SU-DHL-6 (cell line): ENCODE measurements at regions not wholly inside any gene's neighbourhood (a gene's known extent, or its start where the extent isn't known, plus 50 kb on each side); places are given as distances from the start of the nearest gene placed in this dataset.

Experiments
- H2AFZ ChIP-seq: fragments of 200-600 bp; sonication (generic); 2 replicates; pipeline ENCODE4 v1.6.1; 2014; ENCODE audit warnings: low read depth, mild to moderate bottlenecking, moderate library complexity, mixed read lengths, antibody characterized with exemption, low read length; ENCODE audit not compliant: severe bottlenecking
- H3F3A ChIP-seq: fragments of 200-600 bp; shearing (Covaris generic); 2 replicates; pipeline ENCODE4 v1.6.0; 2016; ENCODE audit warnings: antibody characterized with exemption, mild to moderate bottlenecking; ENCODE audit not compliant: insufficient read depth
- H3K27ac ChIP-seq: fragments of 200-600 bp; sonication (generic); 2 replicates; pipeline ENCODE4 v1.5.1; 2016; ENCODE audit warnings: low read depth, mild to moderate bottlenecking, low read length, moderate library complexity, mixed read lengths
- H3K27me3 ChIP-seq: fragments of 200-600 bp; sonication (generic), shearing (Covaris generic); 2 replicates; pipeline ENCODE4 v1.6.0; 2014; ENCODE audit warnings: mild to moderate bottlenecking, low read length
- H3K36me3 ChIP-seq: fragments of 200-600 bp; sonication (generic); 2 replicates; pipeline ENCODE4 v1.6.1; 2014; ENCODE audit warnings: mild to moderate bottlenecking, low read length, mixed read lengths
- H3K4me2 ChIP-seq: fragments of 300-600, 200-600 bp; shearing (Covaris generic), sonication (generic); 2 replicates; pipeline ENCODE4 v1.6.0; 2014; ENCODE audit warnings: low read length, low read depth, mild to moderate bottlenecking; ENCODE audit not compliant: poor library complexity, severe bottlenecking
- H3K4me3 ChIP-seq: fragments of 200-600 bp; sonication (generic); 2 replicates; pipeline ENCODE4 v1.5.1; 2014; ENCODE audit warnings: antibody characterized with exemption, low read length, mild to moderate bottlenecking, mixed read lengths; ENCODE audit not compliant: insufficient read depth, poor library complexity, severe bottlenecking
- H3K79me2 ChIP-seq: fragments of 200-600 bp; sonication (generic); 2 replicates; pipeline ENCODE4 v1.6.1; 2014; ENCODE audit warnings: mild to moderate bottlenecking, low read length, moderate library complexity; ENCODE audit not compliant: insufficient read depth
- H3K9ac ChIP-seq: fragments of 200-600 bp; sonication (generic); 2 replicates; pipeline ENCODE4 v1.7.0; 2014; ENCODE audit warnings: mild to moderate bottlenecking, low read length
- H3K9me2 ChIP-seq: fragments of 200-600 bp; sonication (generic); replicated peaks from 2 replicates; pipeline ENCODE4 v1.6.1; 2014; ENCODE audit warnings: low read length; ENCODE audit not compliant: insufficient read depth
- H3K9me3 ChIP-seq: fragments of 200-600 bp; sonication (generic); 2 replicates; pipeline ENCODE4 v1.6.1; 2014; ENCODE audit warnings: low read length, mixed read lengths; ENCODE audit not compliant: insufficient read depth
- H4K20me1 ChIP-seq: fragments of 200-600 bp; sonication (generic); 2 replicates; pipeline ENCODE4 v1.6.1; 2014; ENCODE audit warnings: low read depth, mild to moderate bottlenecking, antibody characterized with exemption, low read length, moderate library complexity, mixed read lengths
- EZH2phosphoT487 ChIP-seq: fragments of 200-600 bp; sonication (generic), shearing (Covaris generic); conservative IDR thresholded peaks from 2 replicates; pipeline ENCODE4 v1.6.1; 2018; ENCODE audit warnings: mild to moderate bottlenecking, antibody characterized with exemption, low read length, moderate library complexity, mixed read lengths
- TF ChIP-seq, protein P1 (sequence below): fragments of 200-600 bp; sonication (generic); IDR thresholded peaks from one replicate; pipeline ENCODE4 v1.5.1; 2017; ENCODE audit warnings: antibody characterized with exemption, mild to moderate bottlenecking, low read length, moderate library complexity; ENCODE audit not compliant: insufficient read depth, poor library complexity, severe bottlenecking

- Histone ChIP-seq H3F3A (no peaks in the 10 kb centered on the region), H3K9me3 (no peaks in the 10 kb centered on the region), H4K20me1 (no peaks in the 10 kb centered on the region)
Observed at GRCh38 chr1:104856091-104856490, 1106.4 kb downstream of the AMY1C start.

GRCh38 chr1:104856518-104856917 lies 1106.8 kb downstream of the AMY1C start:
- Histone ChIP-seq H3F3A (no peaks in the 10 kb centered on the region), H3K27ac (no peak overlapping the region), H3K9ac (no peak overlapping the region), H3K4me2 (no peak overlapping the region), H3K79me2 (no peaks in the 10 kb centered on the region), H3K9me3 (no peaks in the 10 kb centered on the region), H3K36me3 (no peaks in the 10 kb centered on the region), H4K20me1 (no peaks in the 10 kb centered on the region), H3K9me2 (no peaks in the 10 kb centered on the region), H2AFZ (no peak overlapping the region), H3K4me3 (no peak overlapping the region), H3K27me3 (no peaks in the 10 kb centered on the region)
- TF ChIP-seq EZH2phosphoT487 = no peak
- TF ChIP-seq, protein P1, sequence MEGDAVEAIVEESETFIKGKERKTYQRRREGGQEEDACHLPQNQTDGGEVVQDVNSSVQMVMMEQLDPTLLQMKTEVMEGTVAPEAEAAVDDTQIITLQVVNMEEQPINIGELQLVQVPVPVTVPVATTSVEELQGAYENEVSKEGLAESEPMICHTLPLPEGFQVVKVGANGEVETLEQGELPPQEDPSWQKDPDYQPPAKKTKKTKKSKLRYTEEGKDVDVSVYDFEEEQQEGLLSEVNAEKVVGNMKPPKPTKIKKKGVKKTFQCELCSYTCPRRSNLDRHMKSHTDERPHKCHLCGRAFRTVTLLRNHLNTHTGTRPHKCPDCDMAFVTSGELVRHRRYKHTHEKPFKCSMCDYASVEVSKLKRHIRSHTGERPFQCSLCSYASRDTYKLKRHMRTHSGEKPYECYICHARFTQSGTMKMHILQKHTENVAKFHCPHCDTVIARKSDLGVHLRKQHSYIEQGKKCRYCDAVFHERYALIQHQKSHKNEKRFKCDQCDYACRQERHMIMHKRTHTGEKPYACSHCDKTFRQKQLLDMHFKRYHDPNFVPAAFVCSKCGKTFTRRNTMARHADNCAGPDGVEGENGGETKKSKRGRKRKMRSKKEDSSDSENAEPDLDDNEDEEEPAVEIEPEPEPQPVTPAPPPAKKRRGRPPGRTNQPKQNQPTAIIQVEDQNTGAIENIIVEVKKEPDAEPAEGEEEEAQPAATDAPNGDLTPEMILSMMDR = no peak

More at GRCh38 chr1:104856091-104856490, 1106.4 kb downstream of the AMY1C start:
- Histone ChIP-seq H3K36me3 (no peaks in the 10 kb centered on the region), H3K79me2 (no peaks in the 10 kb centered on the region), H3K27me3 (no peaks in the 10 kb centered on the region), H3K9ac (no peak overlapping the region), H3K9me2 (no peaks in the 10 kb centered on the region), H3K4me2 (no peak overlapping the region), H3K27ac (no peak overlapping the region), H2AFZ (no peak overlapping the region), H3K4me3 (no peak overlapping the region)
- TF ChIP-seq, protein P1 = no peak
- TF ChIP-seq EZH2phosphoT487 = no peak

GRCh38 chr1:104868794-104869193 lies 1119.1 kb downstream of the AMY1C start:
- H4K20me1 ChIP-seq = no peaks in the 10 kb centered on the region
- no peaks in the 10 kb centered on the region for H3F3A ChIP-seq
- H3K27ac ChIP-seq = no peak overlapping the region
- H3K4me2 ChIP-seq = peak overlapping the region; percentile 19
- no peaks in the 10 kb centered on the region for H3K9me2 ChIP-seq
- H3K9me3 ChIP-seq = no peaks in the 10 kb centered on the region; the same call in 1 of the 2 replicates
- H3K27me3 ChIP-seq = no peaks in the 10 kb centered on the region
- H3K9ac ChIP-seq = no peak overlapping the region
- no peaks in the 10 kb centered on the region for H3K36me3 ChIP-seq
- H2AFZ ChIP-seq = peak overlapping the region; percentile 70
- H3K4me3 ChIP-seq = no peak overlapping the region
- no peak for TF ChIP-seq EZH2phosphoT487
- TF ChIP-seq, protein P1 = no peak
- no peaks in the 10 kb centered on the region for H3K79me2 ChIP-seq
